Spleen (tissue), 7 donors: ENCODE measurements at regions not wholly inside any gene's neighbourhood (a gene's known extent, or its start where the extent isn't known, plus 50 kb on each side); places are given as distances from the start of the nearest gene placed in this dataset.

ENCODE experiments used
- POLR2A ChIP-seq, 3 donors: fragments of 450-650 bp; IDR thresholded peaks; one replicate each; pipeline ENCODE4 v1.5.1; 2017; ENCODE audit warnings: antibody characterized with exemption in 3 of 3, mild to moderate bottlenecking in 1 of 3
- TF ChIP-seq, protein P1 (sequence below), 11 experiments: fragments of 200-600 bp in 7 of 11; fragments of 450-650 bp in 4 of 11; sonication (generic) in 4 of 11; IDR thresholded peaks in 8 of 11; conservative IDR thresholded peaks in 3 of 11; 1 replicate in 7 of 11; 2 replicates in 4 of 11; pipeline versions ENCODE4 v1.4.0 to v1.8.0; 2016 to 2021; ENCODE audit warnings: antibody characterized with exemption in 11 of 11, inconsistent platforms in 4 of 11, mild to moderate bottlenecking in 1 of 11
- donor health status: DM: no; HTN: no; CAD: no; lungs with moderate emphysema.
- donor health status: DM: no; HTN: no; CAD: no.
- donor health status: DM: no; HTN: no; CAD: no.

DNA sequence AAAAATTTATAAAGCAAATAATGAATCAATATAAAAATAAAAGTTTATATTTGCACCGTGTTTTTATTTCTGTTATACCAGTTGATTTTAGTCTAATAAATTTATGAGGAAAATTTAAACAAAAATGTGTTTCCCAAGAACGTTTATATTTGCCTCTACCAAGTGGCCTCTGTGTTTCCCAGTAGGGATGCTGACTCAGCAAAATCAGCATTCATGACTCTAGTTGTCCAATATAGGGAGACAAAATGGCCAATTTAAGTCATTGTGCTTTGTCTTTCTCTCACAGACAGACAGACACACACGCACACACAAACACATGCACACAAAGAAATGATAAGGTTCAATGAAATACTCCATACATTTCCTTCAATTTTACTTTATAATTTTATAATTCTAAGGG lies 942.5 kb upstream of the ZWINT start:
- no peak for TF ChIP-seq POLR2A (IDR thresholded peaks at IDR 0.05)
- TF ChIP-seq, protein P1, sequence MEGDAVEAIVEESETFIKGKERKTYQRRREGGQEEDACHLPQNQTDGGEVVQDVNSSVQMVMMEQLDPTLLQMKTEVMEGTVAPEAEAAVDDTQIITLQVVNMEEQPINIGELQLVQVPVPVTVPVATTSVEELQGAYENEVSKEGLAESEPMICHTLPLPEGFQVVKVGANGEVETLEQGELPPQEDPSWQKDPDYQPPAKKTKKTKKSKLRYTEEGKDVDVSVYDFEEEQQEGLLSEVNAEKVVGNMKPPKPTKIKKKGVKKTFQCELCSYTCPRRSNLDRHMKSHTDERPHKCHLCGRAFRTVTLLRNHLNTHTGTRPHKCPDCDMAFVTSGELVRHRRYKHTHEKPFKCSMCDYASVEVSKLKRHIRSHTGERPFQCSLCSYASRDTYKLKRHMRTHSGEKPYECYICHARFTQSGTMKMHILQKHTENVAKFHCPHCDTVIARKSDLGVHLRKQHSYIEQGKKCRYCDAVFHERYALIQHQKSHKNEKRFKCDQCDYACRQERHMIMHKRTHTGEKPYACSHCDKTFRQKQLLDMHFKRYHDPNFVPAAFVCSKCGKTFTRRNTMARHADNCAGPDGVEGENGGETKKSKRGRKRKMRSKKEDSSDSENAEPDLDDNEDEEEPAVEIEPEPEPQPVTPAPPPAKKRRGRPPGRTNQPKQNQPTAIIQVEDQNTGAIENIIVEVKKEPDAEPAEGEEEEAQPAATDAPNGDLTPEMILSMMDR (IDR thresholded peaks at IDR 0.05 in 8 of 11, conservative IDR thresholded peaks at IDR 0.05 in 3 of 11) = no peak
